ENCODE measurements at regions not wholly inside any gene's neighbourhood (a gene's known extent, or its start where the extent isn't known, plus 50 kb on each side); places are given as distances from the start of the nearest gene placed in this dataset.

DNA sequence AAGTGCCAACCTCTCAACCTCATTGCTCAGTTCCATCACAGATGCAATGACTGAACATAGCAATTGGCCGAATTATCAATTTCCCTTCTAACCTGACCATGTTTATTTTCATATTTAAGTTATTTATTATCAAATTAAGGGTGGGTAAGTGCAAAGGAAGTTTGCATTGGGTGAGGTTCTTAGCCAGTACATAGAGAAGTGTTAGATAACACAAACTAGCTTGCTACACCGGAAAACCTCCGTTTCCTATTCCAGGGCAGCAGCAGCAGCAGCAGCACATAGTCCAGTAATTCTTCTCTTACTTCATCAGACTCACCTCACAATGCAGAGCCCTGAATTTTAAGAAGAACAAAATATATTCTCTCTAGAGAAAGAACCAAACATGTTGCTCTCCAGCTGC is 200.5 kb upstream of the OR4E1 start:
- no peaks in the 10 kb centered on the region for H3K4me1 ChIP-seq
- 71 to 81% methylated on average over 3 of the region's 3 CpGs for WGBS, 2 donors
- no peaks in the 10 kb centered on the region for H3K27me3 ChIP-seq
- DNase-seq, result no peak
- no peaks in the 10 kb centered on the region for H3K9me3 ChIP-seq
- intact Hi-C loops (cut with DNase I), result no loop called here
- TF ChIP-seq, protein P1, sequence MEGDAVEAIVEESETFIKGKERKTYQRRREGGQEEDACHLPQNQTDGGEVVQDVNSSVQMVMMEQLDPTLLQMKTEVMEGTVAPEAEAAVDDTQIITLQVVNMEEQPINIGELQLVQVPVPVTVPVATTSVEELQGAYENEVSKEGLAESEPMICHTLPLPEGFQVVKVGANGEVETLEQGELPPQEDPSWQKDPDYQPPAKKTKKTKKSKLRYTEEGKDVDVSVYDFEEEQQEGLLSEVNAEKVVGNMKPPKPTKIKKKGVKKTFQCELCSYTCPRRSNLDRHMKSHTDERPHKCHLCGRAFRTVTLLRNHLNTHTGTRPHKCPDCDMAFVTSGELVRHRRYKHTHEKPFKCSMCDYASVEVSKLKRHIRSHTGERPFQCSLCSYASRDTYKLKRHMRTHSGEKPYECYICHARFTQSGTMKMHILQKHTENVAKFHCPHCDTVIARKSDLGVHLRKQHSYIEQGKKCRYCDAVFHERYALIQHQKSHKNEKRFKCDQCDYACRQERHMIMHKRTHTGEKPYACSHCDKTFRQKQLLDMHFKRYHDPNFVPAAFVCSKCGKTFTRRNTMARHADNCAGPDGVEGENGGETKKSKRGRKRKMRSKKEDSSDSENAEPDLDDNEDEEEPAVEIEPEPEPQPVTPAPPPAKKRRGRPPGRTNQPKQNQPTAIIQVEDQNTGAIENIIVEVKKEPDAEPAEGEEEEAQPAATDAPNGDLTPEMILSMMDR (IDR thresholded peaks at IDR 0.05), result no peak
- no peak for TF ChIP-seq POLR2A (IDR thresholded peaks at IDR 0.05)
- H3K4me3 ChIP-seq (replicated peaks in 1 of 3), result no peak overlapping the region
- no peak overlapping the region for H3K27ac ChIP-seq
- H3K36me3 ChIP-seq, result no peaks in the 10 kb centered on the region

DNA sequence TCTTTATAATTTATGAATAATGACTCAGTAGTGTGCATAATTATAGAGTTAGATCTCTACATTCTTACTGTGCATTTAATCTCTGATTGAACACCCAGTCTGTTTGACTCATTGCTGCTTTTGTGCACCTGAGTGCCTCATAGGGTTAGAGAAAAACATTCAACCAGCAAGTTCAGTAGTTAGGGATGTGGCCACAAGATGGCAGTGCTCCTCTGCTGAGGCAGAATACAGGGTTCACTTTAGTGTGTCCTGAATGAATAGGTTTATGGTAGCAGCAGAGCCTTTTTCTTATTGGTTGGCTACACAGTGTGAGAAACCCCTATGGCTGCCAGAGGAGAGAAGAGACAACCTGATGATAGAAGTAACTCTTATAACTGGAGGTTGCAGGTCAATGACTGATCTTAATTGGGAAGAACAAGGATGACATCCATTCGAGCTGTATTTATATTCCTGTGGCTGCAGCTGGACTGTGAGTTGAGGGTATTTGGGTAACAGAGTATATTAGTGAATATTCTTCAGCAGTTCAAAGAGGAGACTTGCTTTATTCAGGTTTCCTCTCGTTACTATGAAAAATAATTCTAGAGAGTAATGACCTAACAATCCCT is 194.9 kb upstream of the OR4E1 start:
- no peak for TF ChIP-seq POLR2A (IDR thresholded peaks at IDR 0.05)
- TF ChIP-seq, protein P1 (IDR thresholded peaks at IDR 0.05), result peak in 5 of 6 experiments; percentile 14 to 74 (median 30)
- 59 to 79% methylated on average over 2 of the region's 2 CpGs for WGBS, 2 donors
- Histone ChIP-seq H3K36me3 (no peaks in the 10 kb centered on the region), H3K9me3 (no peaks in the 10 kb centered on the region), H3K27me3 (peaks cover 5% of the 10 kb centered on the region), H3K4me1 (no peaks in the 10 kb centered on the region), H3K4me3 (replicated peaks in 1 of 3) (no peak overlapping the region), H3K27ac (no peak overlapping the region)
- intact Hi-C loops (cut with DNase I), result no loop called here
- peak; percentile 40 to 48 for DNase-seq

DNA sequence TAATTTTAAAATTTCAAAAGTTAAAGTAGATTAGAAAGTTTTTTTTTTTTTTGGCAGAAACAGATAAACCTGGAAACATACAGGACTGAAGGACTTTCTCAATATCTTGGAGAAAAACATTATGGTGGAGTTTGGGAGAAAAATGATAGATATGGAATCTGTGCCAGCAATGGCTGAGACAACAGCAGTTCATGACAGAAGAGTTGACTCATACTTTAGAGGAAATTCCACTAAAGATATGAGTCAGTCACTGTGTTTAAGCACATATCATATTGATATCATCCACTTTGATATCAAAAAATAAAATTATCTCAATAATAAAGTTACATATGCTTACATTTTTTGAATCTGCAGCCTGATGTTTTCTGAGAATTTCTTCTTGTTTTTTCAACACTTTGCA is 193.9 kb upstream of the OR4E1 start:
- Histone ChIP-seq H3K9me3 (no peaks in the 10 kb centered on the region), H3K27ac (no peak overlapping the region), H3K4me3 (replicated peaks in 1 of 3) (no peak overlapping the region), H3K4me1 (no peaks in the 10 kb centered on the region), H3K27me3 (peaks cover 5% of the 10 kb centered on the region), H3K36me3 (no peaks in the 10 kb centered on the region)
- no peak for DNase-seq
- no peak for TF ChIP-seq POLR2A (IDR thresholded peaks at IDR 0.05)
- TF ChIP-seq, protein P1 (IDR thresholded peaks at IDR 0.05), result no peak
- intact Hi-C loops (cut with DNase I), result no loop called here

DNA sequence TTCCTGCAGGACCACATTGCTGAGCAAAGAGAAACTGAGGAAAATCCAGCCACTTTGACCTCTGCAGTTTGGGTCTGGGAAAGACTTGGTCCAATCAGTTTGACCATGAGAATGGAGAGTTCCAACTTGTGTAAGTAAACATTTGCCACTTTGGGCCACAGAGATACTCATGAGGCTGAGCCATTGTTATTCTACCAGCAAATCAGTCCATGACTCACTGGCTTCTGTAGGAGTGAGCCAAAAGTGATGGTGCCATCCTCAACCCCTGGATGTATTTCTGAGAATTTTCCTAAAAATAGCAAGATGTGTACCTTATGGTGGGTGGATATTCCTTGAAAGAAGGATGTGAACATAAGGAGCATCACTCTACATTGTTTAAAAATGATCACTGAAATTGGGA is 192.9 kb upstream of the OR4E1 start:
- no peak overlapping the region for H3K4me3 ChIP-seq (replicated peaks in 1 of 3)
- TF ChIP-seq, protein P1 (IDR thresholded peaks at IDR 0.05), result no peak
- TF ChIP-seq POLR2A (IDR thresholded peaks at IDR 0.05), result no peak
- H3K36me3 ChIP-seq, result no peaks in the 10 kb centered on the region
- intact Hi-C loops (cut with DNase I), result no loop called here
- H3K9me3 ChIP-seq, result no peaks in the 10 kb centered on the region
- no peak overlapping the region for H3K27ac ChIP-seq
- no peak for DNase-seq
- H3K27me3 ChIP-seq, result peaks cover 5% of the 10 kb centered on the region
- H3K4me1 ChIP-seq, result no peaks in the 10 kb centered on the region

DNA sequence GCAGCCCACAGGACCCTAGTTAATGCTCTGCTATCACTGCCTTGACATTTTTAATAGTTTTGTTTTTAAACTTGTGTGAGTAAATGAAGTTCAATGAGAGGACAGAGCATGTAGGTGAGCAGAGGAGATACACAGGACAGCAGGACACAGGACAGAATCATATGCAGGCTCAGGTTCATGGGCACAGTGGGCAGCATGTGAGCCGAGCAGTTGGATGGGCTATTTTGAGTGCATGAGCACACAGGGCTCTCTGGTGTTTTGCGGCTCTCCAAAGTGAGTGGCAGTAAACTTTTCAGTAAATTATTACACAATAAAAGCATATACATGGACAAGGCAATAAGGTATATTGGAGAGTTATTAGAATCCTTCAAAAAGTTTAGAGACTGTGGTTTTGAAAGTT is 189.7 kb upstream of the OR4E1 start:
- H3K27me3 ChIP-seq, result peaks cover 5% of the 10 kb centered on the region
- no peak overlapping the region for H3K27ac ChIP-seq
- H3K9me3 ChIP-seq, result no peaks in the 10 kb centered on the region
- no peak for DNase-seq
- 61 to 88% methylated on average over 2 of the region's 2 CpGs for WGBS, 2 donors
- H3K36me3 ChIP-seq, result no peaks in the 10 kb centered on the region
- no peak overlapping the region for H3K4me3 ChIP-seq (replicated peaks in 1 of 3)
- no peak for TF ChIP-seq POLR2A (IDR thresholded peaks at IDR 0.05)
- TF ChIP-seq, protein P1 (IDR thresholded peaks at IDR 0.05), result no peak
- H3K4me1 ChIP-seq, result no peaks in the 10 kb centered on the region
- intact Hi-C loops (cut with DNase I), result no loop called here
